ENCODE measurements at regions not wholly inside any gene's neighbourhood (a gene's known extent, or its start where the extent isn't known, plus 50 kb on each side); places are given as distances from the start of the nearest gene placed in this dataset.

GRCh38 chr6:94362061-94362864, 942.9 kb upstream of the EPHA7 start:
- DNase-seq = no peak

GRCh38 chr6:94361304-94362060, 942.1 kb upstream of the EPHA7 start:
- no peak for DNase-seq

GRCh38 chr6:94357381-94357980, 938.1 kb upstream of the EPHA7 start:
- no peak for DNase-seq

GRCh38 chr6:94350833-94351232, 931.5 kb upstream of the EPHA7 start:
- no peak for DNase-seq

- DNase-seq = no peak
Measured at GRCh38 chr6:94349227-94349626, 929.9 kb upstream of the EPHA7 start.

- DNase-seq = no peak
Measured at GRCh38 chr6:94344866-94345265, 925.5 kb upstream of the EPHA7 start.

GRCh38 chr6:94341173-94341572, 921.8 kb upstream of the EPHA7 start:
- no peak for DNase-seq

GRCh38 chr6:94323853-94324252, 904.5 kb upstream of the EPHA7 start:
- no peak for DNase-seq

- DNase-seq = no peak
Measured at GRCh38 chr6:94300424-94301144, 881.2 kb upstream of the EPHA7 start.

- no peak for DNase-seq
Measured at GRCh38 chr6:94289131-94289530, 869.8 kb upstream of the EPHA7 start.

GRCh38 chr6:94278146-94278545, 858.8 kb upstream of the EPHA7 start:
- no peak for DNase-seq

GRCh38 chr6:94272327-94272726, 853.0 kb upstream of the EPHA7 start:
- no peak for DNase-seq

- peak; percentile 27 for DNase-seq
Measured at GRCh38 chr6:94270091-94270948, 851.0 kb upstream of the EPHA7 start.

- DNase-seq = no peak
Measured at GRCh38 chr6:94269256-94269655, 849.9 kb upstream of the EPHA7 start.

GRCh38 chr6:94260765-94261164, 841.4 kb upstream of the EPHA7 start:
- no peak for DNase-seq

- peak; percentile 21 for DNase-seq
Measured at GRCh38 chr6:94254689-94255088, 835.3 kb upstream of the EPHA7 start.

GRCh38 chr6:94251878-94252277, 832.5 kb upstream of the EPHA7 start:
- no peak for DNase-seq

GRCh38 chr6:94245395-94245794, 826.0 kb upstream of the EPHA7 start:
- DNase-seq = no peak

- DNase-seq = no peak
Measured at GRCh38 chr6:94238868-94239267, 819.5 kb upstream of the EPHA7 start.

GRCh38 chr6:94227741-94228140, 808.4 kb upstream of the EPHA7 start:
- no peak for DNase-seq

GRCh38 chr6:94217836-94218235, 798.5 kb upstream of the EPHA7 start:
- peak; percentile 27 for DNase-seq

- no peak for DNase-seq
Measured at GRCh38 chr6:94215552-94215951, 796.2 kb upstream of the EPHA7 start.

Data from eye (tissue), 1 donor.